ENCODE measurements at regions not wholly inside any gene's neighbourhood (a gene's known extent, or its start where the extent isn't known, plus 50 kb on each side); places are given as distances from the start of the nearest gene placed in this dataset.

DNA sequence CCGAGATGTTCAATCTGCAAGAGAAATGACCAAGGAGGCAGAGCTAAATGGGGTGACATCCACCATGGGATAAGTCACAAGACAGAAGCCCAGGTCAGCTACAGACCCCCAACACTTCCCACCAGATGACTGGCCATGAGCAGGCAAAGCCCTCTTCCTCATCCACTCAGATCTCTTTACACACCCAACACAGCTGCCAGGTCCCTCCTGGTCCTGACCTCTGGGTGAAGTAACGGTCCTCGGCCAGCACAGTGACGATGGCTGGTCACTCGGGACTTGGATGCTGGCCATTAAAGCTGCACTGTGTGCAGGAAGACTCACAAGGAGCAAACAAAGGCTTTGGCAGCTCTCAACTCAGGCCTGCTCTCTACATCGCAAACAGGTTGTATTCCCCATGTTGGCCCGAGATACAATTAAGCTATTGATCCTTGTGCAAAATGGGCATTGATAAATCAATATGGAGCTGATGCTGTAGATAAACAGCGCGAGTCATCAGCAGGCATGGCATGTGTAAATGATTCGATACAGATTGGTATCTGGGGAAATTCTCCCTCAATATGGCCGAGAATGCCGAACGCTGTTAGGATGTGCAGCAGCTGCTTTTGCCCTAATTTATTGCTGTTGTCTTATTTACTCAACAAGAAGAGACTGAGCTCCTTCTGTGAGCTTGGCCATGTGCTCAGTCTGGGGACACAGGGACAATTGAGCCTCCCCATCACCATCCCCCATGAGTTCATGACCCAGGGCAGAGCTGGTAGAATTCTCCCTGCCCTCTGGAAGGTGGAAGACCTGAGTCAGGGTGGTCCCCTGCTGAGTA lies 98.7 kb downstream of the C5orf15 start:
- TF ChIP-seq, protein P1, sequence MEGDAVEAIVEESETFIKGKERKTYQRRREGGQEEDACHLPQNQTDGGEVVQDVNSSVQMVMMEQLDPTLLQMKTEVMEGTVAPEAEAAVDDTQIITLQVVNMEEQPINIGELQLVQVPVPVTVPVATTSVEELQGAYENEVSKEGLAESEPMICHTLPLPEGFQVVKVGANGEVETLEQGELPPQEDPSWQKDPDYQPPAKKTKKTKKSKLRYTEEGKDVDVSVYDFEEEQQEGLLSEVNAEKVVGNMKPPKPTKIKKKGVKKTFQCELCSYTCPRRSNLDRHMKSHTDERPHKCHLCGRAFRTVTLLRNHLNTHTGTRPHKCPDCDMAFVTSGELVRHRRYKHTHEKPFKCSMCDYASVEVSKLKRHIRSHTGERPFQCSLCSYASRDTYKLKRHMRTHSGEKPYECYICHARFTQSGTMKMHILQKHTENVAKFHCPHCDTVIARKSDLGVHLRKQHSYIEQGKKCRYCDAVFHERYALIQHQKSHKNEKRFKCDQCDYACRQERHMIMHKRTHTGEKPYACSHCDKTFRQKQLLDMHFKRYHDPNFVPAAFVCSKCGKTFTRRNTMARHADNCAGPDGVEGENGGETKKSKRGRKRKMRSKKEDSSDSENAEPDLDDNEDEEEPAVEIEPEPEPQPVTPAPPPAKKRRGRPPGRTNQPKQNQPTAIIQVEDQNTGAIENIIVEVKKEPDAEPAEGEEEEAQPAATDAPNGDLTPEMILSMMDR (IDR thresholded peaks at IDR 0.05): no peak
- TF ChIP-seq POLR2A (IDR thresholded peaks at IDR 0.05): no peak

All from tibial nerve (tissue), 3 donors.